HepG2 (cell line): ENCODE measurements at regions not wholly inside any gene's neighbourhood (a gene's known extent, or its start where the extent isn't known, plus 50 kb on each side); places are given as distances from the start of the nearest gene placed in this dataset.

Experiments used
- ATAC-seq: fragments of 200-7000 bp; cut with Tn5 transposase; 3 replicates; pipeline ENCODE4 v1.9.1; 2020; ENCODE audit warnings: mild to moderate bottlenecking, moderate library complexity
- BruUV-seq: library from RNA; stranded (reverse); fragments of 400-500 nt; replicated peaks from 2 replicates; lab custom pipeline; 2021; lab: Mats Ljungman, UMichigan
- CTCF ChIA-PET: fragments of 300-600 bp; formaldehyde crosslinking; extraction: SDS; loops from one replicate; lab custom pipeline; 2021; ENCODE audit warnings: low total read pairs, inconsistent platforms, low intra/inter-chr PET ratio; lab: Yijun Ruan, JAX
- POLR2A ChIA-PET: fragments of 350-600 bp; sonication (Branson Sonifier 250); formaldehyde crosslinking; loops from one replicate; lab custom pipeline; 2020; ENCODE audit warnings: antibody characterized with exemption, inconsistent platforms; lab: Yijun Ruan, JAX
- DNase-seq: peaks from one replicate; pipeline ENCODE4 v3.0.0-alpha.2; 2015; ENCODE audit warnings: low spot score
- FAIRE-seq: peaks from 3 replicates; lab custom pipeline; 2011; peaks lifted over from hg19 to GRCh38; lab: Jason Lieb, UNC
- H2AFZ ChIP-seq: one replicate; pipeline ENCODE4 v1.6.1; 2011; ENCODE audit warnings: low read length, inconsistent platforms
- H3K27ac ChIP-seq: fragments of 300-600 bp; 3 replicates; pipeline ENCODE4 v1.8.0; 2011; ENCODE audit warnings: mixed run types, mild to moderate bottlenecking, mixed read lengths, low read length, inconsistent platforms; ENCODE audit not compliant: insufficient read depth; ENCODE audit errors: extremely low read length
- H3K27me3 ChIP-seq, 2 experiments: fragments of 200-600 bp in 1 of 2; 2 replicates in 1 of 2; 3 replicates in 1 of 2; pipeline versions ENCODE4 v1.6.0 to v1.8.0; 2011; ENCODE audit warnings: low read length in 2 of 2, mild to moderate bottlenecking in 2 of 2, moderate library complexity in 2 of 2, inconsistent platforms in 1 of 2; ENCODE audit not compliant: insufficient read depth in 2 of 2, control insufficient read depth in 1 of 2
- H3K36me3 ChIP-seq, 2 experiments: fragments of 200-600 bp in 1 of 2; replicated peaks in 1 of 2; 2 replicates in 1 of 2; 3 replicates in 1 of 2; pipeline versions ENCODE4 v1.5.1 to v1.8.0; 2011; ENCODE audit warnings: low read length in 2 of 2, inconsistent platforms in 1 of 2; ENCODE audit not compliant: insufficient read depth in 2 of 2, control insufficient read depth in 1 of 2
- H3K4me1 ChIP-seq: 2 replicates; pipeline ENCODE4 v1.5.1; 2012; ENCODE audit warnings: low read length, inconsistent platforms; ENCODE audit not compliant: insufficient read depth
- H3K4me2 ChIP-seq: 2 replicates; pipeline ENCODE4 v1.6.0; 2011; ENCODE audit warnings: low read depth, low read length, inconsistent platforms
- H3K4me3 ChIP-seq, 3 experiments: fragments of 200-600 bp in 1 of 3; sonication (generic), shearing (Covaris generic) in 1 of 3; replicated peaks in 1 of 3; 2 replicates each; pipeline ENCODE4 v1.5.1; 2011 to 2016; ENCODE audit warnings: low read length in 3 of 3, inconsistent platforms in 2 of 3, low read depth in 2 of 3, mild to moderate bottlenecking in 2 of 3, control low read depth in 1 of 3, mixed read lengths in 1 of 3; ENCODE audit not compliant: insufficient read depth in 1 of 3
- H3K79me2 ChIP-seq: one replicate; pipeline ENCODE4 v1.6.1; 2011; ENCODE audit warnings: low read length, inconsistent platforms; ENCODE audit not compliant: insufficient read depth
- H3K9ac ChIP-seq: 2 replicates; pipeline ENCODE4 v1.6.0; 2011; ENCODE audit warnings: mild to moderate bottlenecking, low read depth, low read length, inconsistent platforms; ENCODE audit not compliant: insufficient read depth
- H3K9me3 ChIP-seq: 2 replicates; pipeline ENCODE4 v1.5.1; 2012; ENCODE audit warnings: mild to moderate bottlenecking, low read length
- H4K20me1 ChIP-seq: 2 replicates; pipeline ENCODE4 v1.6.0; 2011; ENCODE audit warnings: inconsistent platforms, mild to moderate bottlenecking, low read length, moderate library complexity; ENCODE audit not compliant: insufficient read depth
- BATF2 ChIP-seq: sonication (generic); formaldehyde crosslinking; IDR thresholded peaks from 2 replicates; pipeline ENCODE4 v1.8.0; 2022; ENCODE audit warnings: mild to moderate bottlenecking, missing genetic modification reagents, moderate library complexity
- CHD4 ChIP-seq: fragments of 200-600 bp; sonication (generic); IDR thresholded peaks from 2 replicates; pipeline ENCODE4 v1.7.0; 2017; ENCODE audit warnings: mild to moderate bottlenecking, low read length, borderline replicate concordance
- EEA1 ChIP-seq: sonication (generic); formaldehyde crosslinking; IDR thresholded peaks from 2 replicates; pipeline ENCODE4 v1.5.1; 2020; ENCODE audit warnings: mild to moderate bottlenecking, missing genetic modification reagents, borderline replicate concordance
- FOXP4 ChIP-seq: sonication (generic); formaldehyde crosslinking; IDR thresholded peaks from 2 replicates; pipeline ENCODE4 v1.4.0; 2020; ENCODE audit warnings: missing genetic modification reagents
- GZF1 ChIP-seq: sonication (generic); formaldehyde crosslinking; IDR thresholded peaks from 2 replicates; pipeline ENCODE4 v1.5.1; 2020; ENCODE audit warnings: mild to moderate bottlenecking, missing genetic modification reagents
- HHEX ChIP-seq: IDR thresholded peaks from 2 replicates; pipeline ENCODE4 v1.6.1; 2016; ENCODE audit warnings: control low read depth
- MEF2D ChIP-seq: sonication (generic); formaldehyde crosslinking; IDR thresholded peaks from 2 replicates; pipeline ENCODE4 v1.5.1; 2020; ENCODE audit warnings: mild to moderate bottlenecking, missing genetic modification reagents
- NR1H2 ChIP-seq: sonication (generic); formaldehyde crosslinking; IDR thresholded peaks from 2 replicates; pipeline ENCODE4 v1.8.1; 2022; ENCODE audit warnings: low read depth, missing genetic modification reagents, borderline replicate concordance
- NR2F2 ChIP-seq: IDR thresholded peaks from 2 replicates; pipeline ENCODE4 v1.6.1; 2012; ENCODE audit warnings: low read depth, inconsistent platforms, borderline replicate concordance
- POLR2A ChIP-seq, 2 experiments: IDR thresholded peaks; 2 replicates each; pipeline ENCODE4 v1.6.1; 2011; ENCODE audit warnings: low read depth in 2 of 2, low read length in 2 of 2, mild to moderate bottlenecking in 1 of 2, moderate library complexity in 1 of 2; ENCODE audit not compliant: insufficient read depth in 1 of 2
- SATB2 ChIP-seq: sonication (generic); formaldehyde crosslinking; IDR thresholded peaks from 2 replicates; pipeline ENCODE4 v1.5.0; 2020; ENCODE audit warnings: missing genetic modification reagents
- ZNF34 ChIP-seq: sonication (generic); formaldehyde crosslinking; IDR thresholded peaks from 2 replicates; pipeline ENCODE4 v1.4.0; 2020; ENCODE audit warnings: mild to moderate bottlenecking, missing genetic modification reagents, borderline replicate concordance
- ZNF589 ChIP-seq: sonication (generic); formaldehyde crosslinking; conservative IDR thresholded peaks from 2 replicates; pipeline ENCODE4 v1.8.0; 2022; ENCODE audit warnings: mild to moderate bottlenecking, moderate library complexity, missing genetic modification reagents
- ZNF605 ChIP-seq: sonication (generic); formaldehyde crosslinking; IDR thresholded peaks from 2 replicates; pipeline ENCODE4 v1.8.0; 2022; ENCODE audit warnings: mild to moderate bottlenecking, missing genetic modification reagents
- ZNF674 ChIP-seq: sonication (generic); formaldehyde crosslinking; IDR thresholded peaks from 2 replicates; pipeline ENCODE4 v1.5.0; 2020; ENCODE audit warnings: low read depth, mild to moderate bottlenecking, missing genetic modification reagents
- ZSCAN21 ChIP-seq: sonication (generic); formaldehyde crosslinking; IDR thresholded peaks from 2 replicates; pipeline ENCODE4 v1.8.0; 2022; ENCODE audit warnings: mild to moderate bottlenecking, missing genetic modification reagents, moderate library complexity, borderline replicate concordance
- WGBS: methylation state at CpG from one replicate; pipeline ENCODE4 v1.1.6; 2017; ENCODE audit warnings: low lambda C conversion rate; 5-methylcytosine and 5-hydroxymethylcytosine counted together
- in situ Hi-C: cut with HindIII; loops from 2 replicates; pipeline ENCODE4 v1.10.0; 2017; ENCODE audit warnings: low pct_unique_long_range_greater_than_20kb; ENCODE audit not compliant: extremely low pct_ligation_motif_present
- intact Hi-C: fragments of 100-400 bp; cut with micrococcal nuclease; formaldehyde crosslinking; loops from one replicate; pipeline ENCODE4 v1.10.0; 2022; ENCODE audit not compliant: unreplicated experiment

- Histone ChIP-seq H3K27me3 (no peaks in the 10 kb centered on the region), H3K36me3 (no peaks in the 10 kb centered on the region), H2AFZ (no peak overlapping the region), H3K4me3 (no peak overlapping the region), H3K9ac (no peak overlapping the region), H3K4me2 (no peak overlapping the region), H3K4me1 (no peaks in the 10 kb centered on the region), H4K20me1 (no peaks in the 10 kb centered on the region)
- BruUV-seq = no TSS peak
- CTCF ChIA-PET = no interaction called here
- ATAC-seq (no peak), FAIRE-seq (no peak)
- intact Hi-C loops (no loop called here), in situ Hi-C loops (no loop called here)
- WGBS = 3% methylated on average over 3 of the region's 3 CpGs
- TF ChIP-seq ZNF589 (CRISPR knock-in tag) (no peak), ZSCAN21 (no peak), ZNF34 (CRISPR knock-in tag) (no peak), MEF2D (CRISPR knock-in tag) (no peak), NR2F2 (no peak), ZNF674 (CRISPR knock-in tag) (no peak), NR1H2 (CRISPR knock-in tag) (no peak), POLR2A (IDR thresholded peaks at IDR 0.05; ENCODE audit: insufficient read depth in 1 of 2, low read depth in 2 of 2, low read length in 2 of 2) (no peak), ZNF605 (CRISPR knock-in tag) (no peak), CHD4 (no peak)
- TF ChIP-seq, all 625 proteins: peak for 0
- Histone ChIP-seq H3K9me3 (no peaks in the 10 kb centered on the region), H3K79me2 (no peaks in the 10 kb centered on the region), H3K27ac (no peak overlapping the region)
- no peak for DNase-seq
- POLR2A ChIA-PET = no interaction called here
Measured at GRCh38 chr9:85151162-85151561, 481.6 kb downstream of the NTRK2 start.

- CTCF ChIA-PET = no interaction called here
- no peak for FAIRE-seq
- TF ChIP-seq SATB2 (CRISPR knock-in tag) = no peak
- no peak for TF ChIP-seq FOXP4 (CRISPR knock-in tag)
- TF ChIP-seq EEA1 (CRISPR knock-in tag) = no peak
- TF ChIP-seq BATF2 (CRISPR knock-in tag) = no peak
- TF ChIP-seq GZF1 = no peak
- TF ChIP-seq HHEX (CRISPR knock-in tag) = no peak
Measured at GRCh38 chr9:85147046-85147640, 477.6 kb downstream of the NTRK2 start.

More at GRCh38 chr9:85147046-85147640, 477.6 kb downstream of the NTRK2 start:
- intact Hi-C loops = no loop called here
- BruUV-seq = no TSS peak
- H3K9ac ChIP-seq = no peak overlapping the region
- in situ Hi-C loops = no loop called here
- no peaks in the 10 kb centered on the region for H3K9me3 ChIP-seq
- H3K27me3 ChIP-seq = no peaks in the 10 kb centered on the region
- H3K79me2 ChIP-seq = no peaks in the 10 kb centered on the region
- H3K4me1 ChIP-seq = no peaks in the 10 kb centered on the region
- H2AFZ ChIP-seq = no peak overlapping the region
- WGBS = 5% methylated on average over 4 of the region's 4 CpGs
- DNase-seq (no peak), ATAC-seq (no peak)
- POLR2A ChIA-PET = no interaction called here
- H3K4me3 ChIP-seq = no peak overlapping the region
- H3K36me3 ChIP-seq = no peaks in the 10 kb centered on the region
- no peaks in the 10 kb centered on the region for H4K20me1 ChIP-seq
- H3K27ac ChIP-seq = no peak overlapping the region
- no peak overlapping the region for H3K4me2 ChIP-seq
